Mucosa of descending colon (tissue), 3 donors: ENCODE measurements at regions not wholly inside any gene's neighbourhood (a gene's known extent, or its start where the extent isn't known, plus 50 kb on each side); places are given as distances from the start of the nearest gene placed in this dataset.
"Not testable (repeated sequence)": the region's sequence is repeated elsewhere in the genome, so short reads cannot be mapped to it uniquely, and the experiment has no call there.

Source experiments
- ATAC-seq: fragments of 200-7000 bp; cut with Tn5 transposase; one replicate; pipeline ENCODE4 v1.9.1; 2020; ENCODE audit warnings: mild to moderate bottlenecking, moderate library complexity
- DNase-seq, 3 donors: peaks; one replicate each; pipeline ENCODE4 v3.0.0-alpha.2; 2020
- H3K36me3 ChIP-seq: fragments of 200-600 bp; one replicate; pipeline ENCODE4 v1.8.0; 2021; ENCODE audit warnings: low read depth, mild to moderate bottlenecking
- H3K4me1 ChIP-seq: fragments of 200-600 bp; one replicate; pipeline ENCODE4 v1.8.0; 2021; ENCODE audit warnings: low read depth, mild to moderate bottlenecking
- H3K4me3 ChIP-seq: fragments of 200-600 bp; one replicate; pipeline ENCODE4 v1.8.0; 2021; ENCODE audit warnings: mild to moderate bottlenecking
- H3K9me3 ChIP-seq: fragments of 200-600 bp; one replicate; pipeline ENCODE4 v1.8.0; 2021; ENCODE audit warnings: mild to moderate bottlenecking
- CTCF ChIP-seq: fragments of 200-600 bp; IDR thresholded peaks from one replicate; pipeline ENCODE4 v1.8.0; 2022; ENCODE audit warnings: antibody characterized with exemption, mild to moderate bottlenecking
- intact Hi-C, 2 donors: fragments of 100-400 bp; cut with DNase I in 1 of 2; cut with micrococcal nuclease in 1 of 2; formaldehyde crosslinking; loops; one replicate each; pipeline versions ENCODE4 v1.11.0 to v1.11.1; 2022; cut with DNase I, micrococcal nuclease
- donor health status: DM: no; HTN: no; CAD: no; lungs with moderate emphysema.
- donor health status: DM: no; HTN: no; CAD: no.
- donor health status: DM: no; HTN: yes; CAD: no.

GRCh38 chr3:98705212-98705611 lies 57.9 kb upstream of the ST3GAL6 start:
- H3K36me3 ChIP-seq: no peaks in the 10 kb centered on the region
- TF ChIP-seq CTCF: no peak
- intact Hi-C loops: no loop called here
- ATAC-seq (no peak), DNase-seq (no peak)
- H3K4me1 ChIP-seq: no peaks in the 10 kb centered on the region
- H3K4me3 ChIP-seq: no peak overlapping the region
- no peaks in the 10 kb centered on the region for H3K9me3 ChIP-seq

GRCh38 chr3:98705694-98706093 lies 57.4 kb upstream of the ST3GAL6 start:
- no peak for TF ChIP-seq CTCF
- intact Hi-C loops: no loop called here
- ATAC-seq (no peak), DNase-seq (no peak)
- Histone ChIP-seq H3K36me3 (no peaks in the 10 kb centered on the region), H3K9me3 (no peaks in the 10 kb centered on the region), H3K4me1 (no peaks in the 10 kb centered on the region), H3K4me3 (no peak overlapping the region)

GRCh38 chr3:98708681-98709080 lies 54.5 kb upstream of the ST3GAL6 start:
- H3K4me3 ChIP-seq, ATAC-seq, intact Hi-C loops, H3K4me1 ChIP-seq, H3K9me3 ChIP-seq, H3K36me3 ChIP-seq, DNase-seq: not testable (repeated sequence)

- intact Hi-C loops: no loop called here
- TF ChIP-seq CTCF: no peak
- no peak for ATAC-seq
Observed at GRCh38 chr3:98709441-98709840, 53.7 kb upstream of the ST3GAL6 start.

GRCh38 chr3:98710067-98710659 lies 53.0 kb upstream of the ST3GAL6 start:
- H3K36me3 ChIP-seq: no peaks in the 10 kb centered on the region
- no peaks in the 10 kb centered on the region for H3K4me1 ChIP-seq
- DNase-seq (no peak), ATAC-seq (no peak)
- TF ChIP-seq CTCF: no peak
- no peak overlapping the region for H3K4me3 ChIP-seq
- intact Hi-C loops: no loop called here
- H3K9me3 ChIP-seq: no peaks in the 10 kb centered on the region

More at GRCh38 chr3:98709441-98709840, 53.7 kb upstream of the ST3GAL6 start:
- no peaks in the 10 kb centered on the region for H3K36me3 ChIP-seq
- H3K4me1 ChIP-seq: no peaks in the 10 kb centered on the region
- no peak for DNase-seq
- no peak overlapping the region for H3K4me3 ChIP-seq
- no peaks in the 10 kb centered on the region for H3K9me3 ChIP-seq

GRCh38 chr3:98711426-98711825 lies 51.7 kb upstream of the ST3GAL6 start:
- ATAC-seq (no peak), DNase-seq (no peak)
- no peaks in the 10 kb centered on the region for H3K4me1 ChIP-seq
- TF ChIP-seq CTCF: no peak
- no peaks in the 10 kb centered on the region for H3K36me3 ChIP-seq
- intact Hi-C loops: no loop called here
- H3K9me3 ChIP-seq: no peaks in the 10 kb centered on the region
- H3K4me3 ChIP-seq: no peak overlapping the region
